ENCODE measurements at regions not wholly inside any gene's neighbourhood (a gene's known extent, or its start where the extent isn't known, plus 50 kb on each side); places are given as distances from the start of the nearest gene placed in this dataset.

- H3K9ac ChIP-seq (replicated peaks in 1 of 4; ENCODE audit: extremely low read depth in 1 of 4, low read depth in 3 of 4, low read length in 3 of 4): no peak overlapping the region
- peaks cover 12% of the 10 kb centered on the region in 2 experiments for H3K9me3 ChIP-seq (ENCODE audit: insufficient read depth in 2 of 2, low read depth in 1 of 2, low read length in 1 of 2)
- no peaks in the 10 kb centered on the region for H3K79me2 ChIP-seq (ENCODE audit: control insufficient read depth in 1 of 2, insufficient read depth in 2 of 2, low read length in 2 of 2)
- no peak overlapping the region for H3K4me3 ChIP-seq (ENCODE audit: extremely low read depth in 1 of 4, insufficient read depth in 2 of 4, low read depth in 3 of 4, low read length in 4 of 4)
- no peaks in the 10 kb centered on the region; a peak in 1 of 7 replicates for H3K27me3 ChIP-seq (replicated peaks in 1 of 4; ENCODE audit: control insufficient read depth in 3 of 4, extremely low read depth in 1 of 4, insufficient read depth in 3 of 4, low read length in 3 of 4)
- WGBS, 2 experiments (ENCODE audit: extremely low coverage in 1 of 2, insufficient coverage in 1 of 2, insufficient read length in 1 of 2, insufficient replicate concordance in 2 of 2, low coverage in 1 of 2, low lambda C conversion rate in 2 of 2, missing lambda C conversion rate in 1 of 2): 83% methylated on average over 6 of the region's 6 CpGs; no CpG with 5 or more reads in 1 of the 2 experiments
- no peaks in the 10 kb centered on the region for H4K20me1 ChIP-seq (replicated peaks in 1 of 2; ENCODE audit: control insufficient read depth in 1 of 2, insufficient read depth in 2 of 2, low read length in 2 of 2)
- no peaks in the 10 kb centered on the region for H3K79me1 ChIP-seq (ENCODE audit: low read depth, low read length)
- H4K5ac ChIP-seq (ENCODE audit: insufficient read length, low read depth, low read length): no peak overlapping the region
- no peak overlapping the region for H3K4me2 ChIP-seq (ENCODE audit: insufficient read depth in 1 of 2, low read depth in 2 of 2, low read length in 2 of 2)
- H2AK5ac ChIP-seq (ENCODE audit: low read depth, low read length): no peak overlapping the region
- no peak overlapping the region for H2BK120ac ChIP-seq (replicated peaks; ENCODE audit: low read depth, low read length)
- no peak overlapping the region for H4K91ac ChIP-seq (replicated peaks; ENCODE audit: insufficient read length, low read length)
- no peak overlapping the region for H2BK20ac ChIP-seq (ENCODE audit: low read length)
- no peak overlapping the region for H2BK5ac ChIP-seq (ENCODE audit: low read depth, low read length)
- ChIA-PET POLR2A (ENCODE audit: partially characterized antibody) (interaction anchor here (0.6 kb wide), 1 partner anchor 156 kb away, joined by 3 read pairs; no protein-coding TSS in a partner anchor), CTCF (ENCODE audit: partially characterized antibody) (interaction anchor here (0.6 to 1.9 kb wide), 7 partner anchors 8 to 295 kb away, joined by 3 to 5 read pairs (median 4); no protein-coding TSS in a partner anchor)
- H3K23me2 ChIP-seq (ENCODE audit: low read depth, low read length): no peaks in the 10 kb centered on the region
- no peak overlapping the region for H3K27ac ChIP-seq (ENCODE audit: low read depth, low read length)
- H4K8ac ChIP-seq (ENCODE audit: extremely low read depth, insufficient read depth, low read length): no peak overlapping the region
- no peak overlapping the region for H2BK12ac ChIP-seq (ENCODE audit: low read depth, low read length)
- no peak overlapping the region for H2BK15ac ChIP-seq (ENCODE audit: low read length)
- H3K18ac ChIP-seq (ENCODE audit: extremely low read depth, low read length): no peak overlapping the region
- H3K36me3 ChIP-seq (ENCODE audit: control insufficient read depth in 2 of 4, insufficient read depth in 4 of 4, low read length in 3 of 4): no peaks in the 10 kb centered on the region
- H3K23ac ChIP-seq (ENCODE audit: insufficient read length): no peak overlapping the region
- H3K4me1 ChIP-seq (replicated peaks in 1 of 4; ENCODE audit: control insufficient read depth in 3 of 4, insufficient read depth in 4 of 4, low read length in 3 of 4): no peaks in the 10 kb centered on the region
- H3K4ac ChIP-seq (replicated peaks; ENCODE audit: insufficient read length, low read depth, low read length): no peak overlapping the region
- H3K56ac ChIP-seq (replicated peaks; ENCODE audit: insufficient read length, low read depth, low read length): no peak overlapping the region
- H3K14ac ChIP-seq (ENCODE audit: insufficient read length): no peak overlapping the region
- no peak for FAIRE-seq
- DNase-seq (ENCODE audit: low read depth in 1 of 2, low spot score in 2 of 2): no peak
- H2AFZ ChIP-seq (ENCODE audit: low read length): no peak overlapping the region
- TF ChIP-seq HDAC6 (IDR thresholded peaks at IDR 0.05; ENCODE audit: low read depth, low read length): no peak
- no peak for TF ChIP-seq ATF2 (IDR thresholded peaks at IDR 0.05; ENCODE audit: low read length)
- TF ChIP-seq ATF3 (IDR thresholded peaks at IDR 0.05; ENCODE audit: insufficient read depth, low read depth, low read length): no peak
- TF ChIP-seq NANOG (IDR thresholded peaks at IDR 0.05; ENCODE audit: insufficient read depth, low read depth, low read length, poor library complexity, severe bottlenecking): no peak
- no peak for TF ChIP-seq CBX8 (IDR thresholded peaks at IDR 0.05; ENCODE audit: borderline replicate concordance, low read depth, low read length)
- TF ChIP-seq TEAD4 (IDR thresholded peaks at IDR 0.05; ENCODE audit: low read depth, low read length): no peak
- TF ChIP-seq ASH2L (IDR thresholded peaks at IDR 0.05; ENCODE audit: low read length): no peak
- TF ChIP-seq SP2 (IDR thresholded peaks at IDR 0.05; ENCODE audit: low read length): no peak
- no peak for TF ChIP-seq TBP (IDR thresholded peaks at IDR 0.05; ENCODE audit: low read depth, low read length)
- TF ChIP-seq RFX5 (IDR thresholded peaks at IDR 0.05; ENCODE audit: borderline replicate concordance, low read depth, low read length): no peak
- no peak for TF ChIP-seq BCL11A (IDR thresholded peaks at IDR 0.05; ENCODE audit: low read depth in 2 of 2, low read length in 2 of 2)
- TF ChIP-seq KDM5A (IDR thresholded peaks at IDR 0.05; ENCODE audit: low read length): no peak
Observed at GRCh38 chr6:150301846-150302519, 66.8 kb upstream of the IYD start.
